Neural cell (in vitro differentiated cells): ENCODE measurements at regions not wholly inside any gene's neighbourhood (a gene's known extent, or its start where the extent isn't known, plus 50 kb on each side); places are given as distances from the start of the nearest gene placed in this dataset.

Experiments
- H2AFZ ChIP-seq: fragments of 200-600, 300-800 bp; sonication (generic), shearing (Covaris generic); 2 replicates; pipeline ENCODE4 v1.6.0; 2014; ENCODE audit warnings: low read depth, mild to moderate bottlenecking, antibody characterized with exemption, low read length, moderate library complexity
- H3F3A ChIP-seq: fragments of 200-600 bp; shearing (Covaris generic); 2 replicates; pipeline ENCODE4 v1.6.1; 2016; ENCODE audit warnings: mild to moderate bottlenecking, moderate library complexity, mixed read lengths, antibody characterized with exemption, low read length; ENCODE audit not compliant: insufficient read depth, poor library complexity, severe bottlenecking
- H3K27ac ChIP-seq: fragments of 200-600, 300-800 bp; sonication (generic), shearing (Covaris generic); 2 replicates; pipeline ENCODE4 v1.5.1; 2014; ENCODE audit warnings: mild to moderate bottlenecking, low read length, moderate library complexity
- H3K27me3 ChIP-seq: fragments of 300-800, 200-600 bp; sonication (generic), shearing (Covaris generic); 2 replicates; pipeline ENCODE4 v1.6.0; 2014; ENCODE audit warnings: mild to moderate bottlenecking, low read depth, low read length, moderate library complexity; ENCODE audit not compliant: insufficient read depth
- H3K36me3 ChIP-seq: fragments of 300-800, 200-600 bp; sonication (generic), shearing (Covaris generic); 2 replicates; pipeline ENCODE4 v1.5.1; 2014; ENCODE audit warnings: mild to moderate bottlenecking, antibody characterized with exemption, low read length, moderate library complexity; ENCODE audit not compliant: insufficient read depth
- H3K4me2 ChIP-seq: fragments of 300-800, 200-600 bp; sonication (generic), shearing (Covaris generic); 2 replicates; pipeline ENCODE4 v1.6.0; 2014; ENCODE audit warnings: mild to moderate bottlenecking, low read length
- H3K4me3 ChIP-seq: fragments of 300-800, 200-600 bp; sonication (generic), shearing (Covaris generic); 2 replicates; pipeline ENCODE4 v1.5.1; 2014; ENCODE audit warnings: mild to moderate bottlenecking, low read length, moderate library complexity
- H3K79me2 ChIP-seq: fragments of 200-600 bp; shearing (Covaris generic); replicated peaks from 2 replicates; pipeline ENCODE4 v1.6.0; 2014; ENCODE audit warnings: mild to moderate bottlenecking, low read length, moderate library complexity; ENCODE audit not compliant: insufficient read depth
- H3K9ac ChIP-seq: fragments of 300-800, 200-600 bp; sonication (generic), shearing (Covaris generic); 2 replicates; pipeline ENCODE4 v1.6.1; 2016; ENCODE audit warnings: mild to moderate bottlenecking, low read length, mixed read lengths
- H3K9me2 ChIP-seq: fragments of 200-600 bp; shearing (Covaris generic); 2 replicates; pipeline ENCODE4 v1.6.1; 2016; ENCODE audit warnings: mild to moderate bottlenecking, low read length, mixed read lengths; ENCODE audit not compliant: insufficient read depth
- H3K9me3 ChIP-seq: fragments of 200-600, 300-800 bp; sonication (generic), shearing (Covaris generic); 2 replicates; pipeline ENCODE4 v1.6.1; 2016; ENCODE audit warnings: mild to moderate bottlenecking, mixed run types, low read length, moderate library complexity, mixed read lengths
- H4K20me1 ChIP-seq: fragments of 200-600 bp; shearing (Covaris generic); 2 replicates; pipeline ENCODE4 v1.6.1; 2016; ENCODE audit warnings: mild to moderate bottlenecking, mixed run types; ENCODE audit not compliant: insufficient read depth
- EP300 ChIP-seq: fragments of 450-650 bp; conservative IDR thresholded peaks from 2 replicates; pipeline ENCODE4 v1.6.1; 2014; ENCODE audit warnings: antibody characterized with exemption, mild to moderate bottlenecking, moderate library complexity; ENCODE audit not compliant: poor library complexity, severe bottlenecking
- EZH2 ChIP-seq: fragments of 200-600, 300-800 bp; shearing (Covaris generic), sonication (generic); IDR thresholded peaks from 2 replicates; pipeline ENCODE4 v1.6.1; 2014; ENCODE audit warnings: antibody characterized with exemption, low read length, borderline replicate concordance, mild to moderate bottlenecking; ENCODE audit not compliant: insufficient read depth, poor library complexity, severe bottlenecking
- MXI1 ChIP-seq: fragments of 450-650 bp; conservative IDR thresholded peaks from 2 replicates; pipeline ENCODE4 v1.6.1; 2014; ENCODE audit warnings: antibody characterized with exemption, mild to moderate bottlenecking; ENCODE audit not compliant: poor library complexity, severe bottlenecking
- POLR2AphosphoS5 ChIP-seq: IDR thresholded peaks from 2 replicates; pipeline ENCODE4 v1.6.1; 2012
- RAD21 ChIP-seq: fragments of 450-650 bp; conservative IDR thresholded peaks from 2 replicates; pipeline ENCODE4 v1.6.1; 2014; ENCODE audit warnings: antibody characterized with exemption, mild to moderate bottlenecking, moderate library complexity
- REST ChIP-seq: IDR thresholded peaks from 2 replicates; pipeline ENCODE4 v1.6.1; 2012; ENCODE audit warnings: borderline replicate concordance
- SMC3 ChIP-seq: fragments of 450-650 bp; conservative IDR thresholded peaks from 2 replicates; pipeline ENCODE4 v1.6.1; 2014; ENCODE audit warnings: antibody characterized with exemption, mild to moderate bottlenecking, moderate library complexity; ENCODE audit not compliant: poor library complexity
- TAF1 ChIP-seq: IDR thresholded peaks from 2 replicates; pipeline ENCODE4 v1.6.1; 2012; ENCODE audit warnings: low read depth
- TF ChIP-seq, protein P1 (sequence below): fragments of 450-650 bp; IDR thresholded peaks from 2 replicates; pipeline ENCODE4 v1.5.1; 2014; ENCODE audit warnings: antibody characterized with exemption, mild to moderate bottlenecking, moderate library complexity; ENCODE audit not compliant: poor library complexity, severe bottlenecking

GRCh38 chr2:240271716-240272341 is 131.4 kb upstream of the OTOS start:
- no peak overlapping the region for H3K9ac ChIP-seq
- H3K4me3 ChIP-seq: no peak overlapping the region
- H3K9me2 ChIP-seq: no peaks in the 10 kb centered on the region
- H3K79me2 ChIP-seq: no peaks in the 10 kb centered on the region
- H3K9me3 ChIP-seq: peaks cover 5% of the 10 kb centered on the region
- no peaks in the 10 kb centered on the region for H3F3A ChIP-seq
- H3K27me3 ChIP-seq: no peaks in the 10 kb centered on the region
- no peak overlapping the region for H3K27ac ChIP-seq
- H3K36me3 ChIP-seq: no peaks in the 10 kb centered on the region
- no peak overlapping the region for H3K4me2 ChIP-seq
- H4K20me1 ChIP-seq: no peaks in the 10 kb centered on the region
- no peak overlapping the region for H2AFZ ChIP-seq
- TF ChIP-seq, protein P1, sequence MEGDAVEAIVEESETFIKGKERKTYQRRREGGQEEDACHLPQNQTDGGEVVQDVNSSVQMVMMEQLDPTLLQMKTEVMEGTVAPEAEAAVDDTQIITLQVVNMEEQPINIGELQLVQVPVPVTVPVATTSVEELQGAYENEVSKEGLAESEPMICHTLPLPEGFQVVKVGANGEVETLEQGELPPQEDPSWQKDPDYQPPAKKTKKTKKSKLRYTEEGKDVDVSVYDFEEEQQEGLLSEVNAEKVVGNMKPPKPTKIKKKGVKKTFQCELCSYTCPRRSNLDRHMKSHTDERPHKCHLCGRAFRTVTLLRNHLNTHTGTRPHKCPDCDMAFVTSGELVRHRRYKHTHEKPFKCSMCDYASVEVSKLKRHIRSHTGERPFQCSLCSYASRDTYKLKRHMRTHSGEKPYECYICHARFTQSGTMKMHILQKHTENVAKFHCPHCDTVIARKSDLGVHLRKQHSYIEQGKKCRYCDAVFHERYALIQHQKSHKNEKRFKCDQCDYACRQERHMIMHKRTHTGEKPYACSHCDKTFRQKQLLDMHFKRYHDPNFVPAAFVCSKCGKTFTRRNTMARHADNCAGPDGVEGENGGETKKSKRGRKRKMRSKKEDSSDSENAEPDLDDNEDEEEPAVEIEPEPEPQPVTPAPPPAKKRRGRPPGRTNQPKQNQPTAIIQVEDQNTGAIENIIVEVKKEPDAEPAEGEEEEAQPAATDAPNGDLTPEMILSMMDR: no peak
- no peak for TF ChIP-seq EZH2

- H3K9me3 ChIP-seq: peaks cover 5% of the 10 kb centered on the region
- no peak overlapping the region for H3K4me3 ChIP-seq
- H3F3A ChIP-seq: no peaks in the 10 kb centered on the region
- H4K20me1 ChIP-seq: no peaks in the 10 kb centered on the region
- H3K9me2 ChIP-seq: no peaks in the 10 kb centered on the region
- no peaks in the 10 kb centered on the region for H3K27me3 ChIP-seq
- no peaks in the 10 kb centered on the region for H3K79me2 ChIP-seq
- no peak overlapping the region for H3K4me2 ChIP-seq
- H2AFZ ChIP-seq: no peak overlapping the region
- no peak for TF ChIP-seq MXI1
- no peak for TF ChIP-seq REST
- TF ChIP-seq EP300: no peak
- TF ChIP-seq SMC3: no peak
- TF ChIP-seq EZH2: no peak
- TF ChIP-seq, protein P1: no peak
- TF ChIP-seq TAF1: no peak
- no peak for TF ChIP-seq RAD21
- TF ChIP-seq POLR2AphosphoS5: no peak
- H3K36me3 ChIP-seq: no peaks in the 10 kb centered on the region
- H3K9ac ChIP-seq: no peak overlapping the region
- no peak overlapping the region for H3K27ac ChIP-seq
Measured at GRCh38 chr2:240275386-240275785, 134.9 kb upstream of the OTOS start.
